ENCODE measurements at regions not wholly inside any gene's neighbourhood (a gene's known extent, or its start where the extent isn't known, plus 50 kb on each side); places are given as distances from the start of the nearest gene placed in this dataset.

GRCh38 chr4:100294356-100294755, 104.1 kb upstream of the DDIT4L start:
- no peak overlapping the region for H3K4me3 Mint-ChIP-seq
- H3K36me3 Mint-ChIP-seq (ENCODE audit: insufficient read depth in 1 of 3, low read depth in 3 of 3) = no peaks in the 10 kb centered on the region; a peak in 1 of 7 replicates
- no CpG with 5 or more reads among the region's 1 CpG for WGBS (ENCODE audit: extremely low coverage, insufficient read length, low lambda C conversion rate)

More at GRCh38 chr4:100294356-100294755, 104.1 kb upstream of the DDIT4L start:
- DNase-seq = no peak
- Histone ChIP-seq H2BK15ac (ENCODE audit: low read depth, low read length) (no peak overlapping the region), H4K5ac (ENCODE audit: insufficient read length, low read depth, low read length) (no peak overlapping the region), H3K79me2 (ENCODE audit: insufficient read depth, low read length) (no peaks in the 10 kb centered on the region), H3K27ac (ENCODE audit: insufficient read length, low read depth, low read length) (no peak overlapping the region), H3K4ac (ENCODE audit: low read depth, low read length) (no peak overlapping the region), H2BK20ac (ENCODE audit: low read depth, low read length, poor library complexity, severe bottlenecking) (no peak overlapping the region), H3T11ph (ENCODE audit: low read length) (no peak overlapping the region), H3K23ac (ENCODE audit: insufficient read length, low read depth, low read length) (no peak overlapping the region), H2AK5ac (ENCODE audit: insufficient read length, low read length) (no peak overlapping the region), H3K9ac (ENCODE audit: extremely low read depth, insufficient read length, low read length) (no peak overlapping the region), H2BK12ac (ENCODE audit: insufficient read length, low read depth, low read length) (no peak overlapping the region), H3K23me2 (ENCODE audit: insufficient read length, low read depth, low read length, poor library complexity, severe bottlenecking) (no peaks in the 10 kb centered on the region), H3K9me3 (ENCODE audit: control insufficient read depth, low read depth, low read length) (no peaks in the 10 kb centered on the region), H3K56ac (ENCODE audit: insufficient read length, low read depth, low read length) (no peak overlapping the region), H2BK120ac (ENCODE audit: low read depth, low read length, poor library complexity, severe bottlenecking) (no peak overlapping the region), H3K18ac (ENCODE audit: insufficient read length, low read depth, low read length) (no peak overlapping the region), H4K20me1 (ENCODE audit: control insufficient read depth, insufficient read depth, insufficient read length) (no peaks in the 10 kb centered on the region), H4K8ac (replicated peaks; ENCODE audit: insufficient read length, low read depth, low read length) (no peak overlapping the region), H3K79me1 (ENCODE audit: insufficient read depth, low read depth, low read length, poor library complexity, severe bottlenecking) (no peaks in the 10 kb centered on the region), H2AFZ (ENCODE audit: low read length) (no peak overlapping the region), H3K14ac (ENCODE audit: insufficient read depth, low read length) (no peak overlapping the region), H3K27me3 (ENCODE audit: insufficient read depth, low read length) (no peaks in the 10 kb centered on the region), H3K4me2 (ENCODE audit: insufficient read depth, insufficient read length, low read length) (no peak overlapping the region), H4K91ac (ENCODE audit: insufficient read length, low read depth, low read length) (no peak overlapping the region), H3K4me1 (ENCODE audit: insufficient read depth, low read length) (no peaks in the 10 kb centered on the region; the same call in 1 of the 2 replicates), H2BK5ac (ENCODE audit: insufficient read length, low read length) (no peak overlapping the region)
- no peak overlapping the region for H3K27ac Mint-ChIP-seq
- no peaks in the 10 kb centered on the region for H3K9me3 Mint-ChIP-seq
- no peak for TF ChIP-seq CTCF (conservative IDR thresholded peaks at IDR 0.05)
- no peaks in the 10 kb centered on the region for H3K27me3 Mint-ChIP-seq (ENCODE audit: low read depth)
- H3K4me1 Mint-ChIP-seq = peaks cover 2 to 7% of the 10 kb centered on the region in 2 experiments
